H9 (cell line): ENCODE measurements at regions not wholly inside any gene's neighbourhood (a gene's known extent, or its start where the extent isn't known, plus 50 kb on each side); places are given as distances from the start of the nearest gene placed in this dataset.

Experiments used
- DNase-seq: peaks from one replicate; pipeline ENCODE4 v3.0.0-alpha.2; 2017
- H2AFZ ChIP-seq: one replicate; pipeline ENCODE4 v1.6.1; 2013; ENCODE audit warnings: mild to moderate bottlenecking, low read length, control low read depth, moderate library complexity
- H2AK5ac ChIP-seq: 2 replicates; pipeline ENCODE4 v1.6.1; 2013; ENCODE audit warnings: low read length, control low read depth, mixed read lengths; ENCODE audit not compliant: insufficient read length
- H2BK120ac ChIP-seq: one replicate; pipeline ENCODE4 v1.6.1; 2013; ENCODE audit warnings: low read depth, mild to moderate bottlenecking, low read length, control low read depth, inconsistent platforms; ENCODE audit not compliant: poor library complexity, severe bottlenecking
- H2BK12ac ChIP-seq: 2 replicates; pipeline ENCODE4 v1.6.1; 2013; ENCODE audit warnings: low read length, control low read depth, mixed read lengths, low read depth; ENCODE audit not compliant: insufficient read length
- H2BK15ac ChIP-seq: 2 replicates; pipeline ENCODE4 v1.6.1; 2013; ENCODE audit warnings: low read depth, low read length, control low read depth
- H2BK20ac ChIP-seq: one replicate; pipeline ENCODE4 v1.6.1; 2013; ENCODE audit warnings: low read depth, mild to moderate bottlenecking, low read length, control low read depth, inconsistent platforms; ENCODE audit not compliant: poor library complexity, severe bottlenecking
- H2BK5ac ChIP-seq: 2 replicates; pipeline ENCODE4 v1.6.1; 2013; ENCODE audit warnings: low read length, control low read depth, mixed read lengths; ENCODE audit not compliant: insufficient read length
- H3K14ac ChIP-seq: 2 replicates; pipeline ENCODE4 v1.6.1; 2013; ENCODE audit warnings: low read length, control low read depth; ENCODE audit not compliant: insufficient read depth
- H3K18ac ChIP-seq: 2 replicates; pipeline ENCODE4 v1.6.1; 2013; ENCODE audit warnings: low read depth, mild to moderate bottlenecking, mixed read lengths, low read length, control low read depth; ENCODE audit not compliant: insufficient read length
- H3K23ac ChIP-seq: 2 replicates; pipeline ENCODE4 v1.6.1; 2013; ENCODE audit warnings: low read length, control low read depth, mixed read lengths, low read depth; ENCODE audit not compliant: insufficient read length
- H3K23me2 ChIP-seq: 2 replicates; pipeline ENCODE4 v1.6.1; 2013; ENCODE audit warnings: low read depth, mild to moderate bottlenecking, mixed read lengths, low read length, control low read depth; ENCODE audit not compliant: insufficient read length, poor library complexity, severe bottlenecking
- H3K27ac ChIP-seq: 2 replicates; pipeline ENCODE4 v1.5.1; 2013; ENCODE audit warnings: low read length, control low read depth, mixed read lengths, low read depth; ENCODE audit not compliant: insufficient read length
- H3K27me3 ChIP-seq: 2 replicates; pipeline ENCODE4 v1.6.1; 2013; ENCODE audit warnings: low read length, control low read depth, inconsistent platforms; ENCODE audit not compliant: insufficient read depth
- H3K4ac ChIP-seq: 2 replicates; pipeline ENCODE4 v1.6.1; 2013; ENCODE audit warnings: low read depth, mild to moderate bottlenecking, control low read depth, inconsistent platforms, low read length, moderate library complexity
- H3K4me1 ChIP-seq: 2 replicates; pipeline ENCODE4 v1.6.1; 2013; ENCODE audit warnings: low read length, control low read depth, inconsistent platforms; ENCODE audit not compliant: insufficient read depth
- H3K4me2 ChIP-seq: 2 replicates; pipeline ENCODE4 v1.6.1; 2013; ENCODE audit warnings: low read length, control low read depth, mixed read lengths; ENCODE audit not compliant: insufficient read length, insufficient read depth
- H3K56ac ChIP-seq: 2 replicates; pipeline ENCODE4 v1.6.1; 2013; ENCODE audit warnings: low read depth, mild to moderate bottlenecking, mixed read lengths, low read length, control low read depth; ENCODE audit not compliant: insufficient read length
- H3K79me1 ChIP-seq: 2 replicates; pipeline ENCODE4 v1.6.1; 2013; ENCODE audit warnings: low read depth, mild to moderate bottlenecking, moderate library complexity, low read length, control low read depth, inconsistent platforms; ENCODE audit not compliant: insufficient read depth, poor library complexity, severe bottlenecking
- H3K79me2 ChIP-seq: 2 replicates; pipeline ENCODE4 v1.6.1; 2013; ENCODE audit warnings: low read length, control low read depth, inconsistent platforms; ENCODE audit not compliant: insufficient read depth
- H3K9ac ChIP-seq: 2 replicates; pipeline ENCODE4 v1.6.1; 2013; ENCODE audit warnings: low read length, control low read depth, mixed read lengths; ENCODE audit not compliant: insufficient read length; ENCODE audit errors: extremely low read depth
- H3K9me3 ChIP-seq: one replicate; pipeline ENCODE4 v1.6.1; 2013; ENCODE audit warnings: low read depth, low read length, inconsistent platforms; ENCODE audit not compliant: control insufficient read depth
- H3T11ph ChIP-seq: one replicate; pipeline ENCODE4 v1.6.1; 2013; ENCODE audit warnings: mild to moderate bottlenecking, low read length, control low read depth, inconsistent platforms
- H4K20me1 ChIP-seq: one replicate; pipeline ENCODE4 v1.6.1; 2013; ENCODE audit not compliant: control insufficient read depth, insufficient read length, insufficient read depth
- H4K5ac ChIP-seq: 2 replicates; pipeline ENCODE4 v1.6.1; 2013; ENCODE audit warnings: low read depth, mild to moderate bottlenecking, mixed read lengths, low read length, control low read depth; ENCODE audit not compliant: insufficient read length
- H4K8ac ChIP-seq: replicated peaks from 2 replicates; pipeline ENCODE4 v1.6.1; 2013; ENCODE audit warnings: low read length, control low read depth, mixed read lengths, low read depth; ENCODE audit not compliant: insufficient read length
- H4K91ac ChIP-seq: 2 replicates; pipeline ENCODE4 v1.6.1; 2013; ENCODE audit warnings: low read depth, mild to moderate bottlenecking, moderate library complexity, mixed read lengths, low read length, control low read depth; ENCODE audit not compliant: insufficient read length
- H3K27ac Mint-ChIP-seq, 3 experiments: 2 replicates in 2 of 3; 3 replicates in 1 of 3; pipeline ENCODE4 v1.8.0; 2020 to 2021; ENCODE audit warnings: mixed read lengths in 3 of 3, mild to moderate bottlenecking in 1 of 3, moderate library complexity in 1 of 3
- H3K27me3 Mint-ChIP-seq: 2 replicates; pipeline ENCODE4 v1.8.0; 2021; ENCODE audit warnings: low read depth, mild to moderate bottlenecking, moderate library complexity, mixed read lengths
- H3K36me3 Mint-ChIP-seq, 3 experiments: 2 replicates in 2 of 3; 3 replicates in 1 of 3; pipeline ENCODE4 v1.8.0; 2020 to 2021; ENCODE audit warnings: low read depth in 3 of 3, mixed read lengths in 3 of 3; ENCODE audit not compliant: insufficient read depth in 1 of 3
- H3K4me1 Mint-ChIP-seq, 2 experiments: 2 replicates each; pipeline ENCODE4 v1.8.0; 2020; ENCODE audit warnings: mixed read lengths in 2 of 2
- H3K4me3 Mint-ChIP-seq, 2 experiments: 2 replicates in 1 of 2; 3 replicates in 1 of 2; pipeline ENCODE4 v1.8.0; 2020 to 2021; ENCODE audit warnings: mild to moderate bottlenecking in 2 of 2, mixed read lengths in 2 of 2, moderate library complexity in 1 of 2
- H3K9me3 Mint-ChIP-seq, 2 experiments: 2 replicates in 1 of 2; 3 replicates in 1 of 2; pipeline ENCODE4 v1.8.0; 2020; ENCODE audit warnings: mild to moderate bottlenecking in 2 of 2, mixed read lengths in 2 of 2, moderate library complexity in 1 of 2
- CTCF ChIP-seq: fragments of 200-600 bp; sonication (generic); conservative IDR thresholded peaks from 3 replicates; pipeline ENCODE4 v1.8.0; 2021; ENCODE audit warnings: antibody characterized with exemption, mild to moderate bottlenecking
- WGBS: extraction: QIAGEN DNeasy Blood & Tissue Kit; methylation state at CpG from one replicate; pipeline ENCODE4 v1.1.7; 2013; ENCODE audit warnings: missing lambda C conversion rate, low lambda C conversion rate, mixed read lengths; ENCODE audit not compliant: insufficient read length; ENCODE audit errors: extremely low coverage; 5-methylcytosine and 5-hydroxymethylcytosine counted together

GRCh38 chr7:46943996-46944395 is 637.9 kb downstream of the TNS3 start:
- no peak overlapping the region for H2BK20ac ChIP-seq
- no peaks in the 10 kb centered on the region for H3K4me1 ChIP-seq
- TF ChIP-seq CTCF: no peak
- no peak overlapping the region for H3K14ac ChIP-seq
- H3K9me3 ChIP-seq: no peaks in the 10 kb centered on the region
- H3K9ac ChIP-seq: no peak overlapping the region
- H4K20me1 ChIP-seq: no peaks in the 10 kb centered on the region
- H3K23me2 ChIP-seq: no peaks in the 10 kb centered on the region
- no peak overlapping the region for H3K4me2 ChIP-seq
- H2BK12ac ChIP-seq: no peak overlapping the region
- Mint-ChIP-seq H3K27me3 (peaks cover 3% of the 10 kb centered on the region; the same call in 1 of the 2 replicates), H3K36me3 (no peaks in the 10 kb centered on the region), H3K4me1 (no peaks in the 10 kb centered on the region), H3K27ac (peak overlapping the region in 1 of 3 experiments; percentile 71; a peak in 2 of 7 replicates), H3K4me3 (no peak overlapping the region), H3K9me3 (no peaks in the 10 kb centered on the region)
- H3K4ac ChIP-seq: no peak overlapping the region
- no peak overlapping the region for H3K27ac ChIP-seq
- no peak overlapping the region for H2AK5ac ChIP-seq
- no peak overlapping the region for H4K91ac ChIP-seq
- no peak overlapping the region for H3T11ph ChIP-seq
- no peak overlapping the region for H2AFZ ChIP-seq
- no peaks in the 10 kb centered on the region for H3K79me1 ChIP-seq
- WGBS: no CpG with 5 or more reads among the region's 3 CpGs
- no peak overlapping the region for H3K18ac ChIP-seq
- H3K23ac ChIP-seq: no peak overlapping the region
- no peak overlapping the region for H4K8ac ChIP-seq
- DNase-seq: no peak
- H3K56ac ChIP-seq: no peak overlapping the region
- no peak overlapping the region for H2BK5ac ChIP-seq
- no peak overlapping the region for H2BK120ac ChIP-seq
- no peak overlapping the region for H4K5ac ChIP-seq
- no peaks in the 10 kb centered on the region for H3K79me2 ChIP-seq
- H3K27me3 ChIP-seq: no peaks in the 10 kb centered on the region
- no peak overlapping the region for H2BK15ac ChIP-seq
